SU-DHL-6 (cell line): ENCODE measurements at regions not wholly inside any gene's neighbourhood (a gene's known extent, or its start where the extent isn't known, plus 50 kb on each side); places are given as distances from the start of the nearest gene placed in this dataset.

Experiments used
- CTCF ChIP-seq: fragments of 200-600 bp; sonication (generic); IDR thresholded peaks from one replicate; pipeline ENCODE4 v1.5.1; 2017; ENCODE audit warnings: antibody characterized with exemption, mild to moderate bottlenecking, low read length, moderate library complexity; ENCODE audit not compliant: insufficient read depth, poor library complexity, severe bottlenecking
- EZH2phosphoT487 ChIP-seq: fragments of 200-600 bp; sonication (generic), shearing (Covaris generic); conservative IDR thresholded peaks from 2 replicates; pipeline ENCODE4 v1.6.1; 2018; ENCODE audit warnings: mild to moderate bottlenecking, antibody characterized with exemption, low read length, moderate library complexity, mixed read lengths

- TF ChIP-seq CTCF: no peak
- TF ChIP-seq EZH2phosphoT487: no peak
These were observed 1564.8 kb upstream of the TENM4 start for GRCh38 chr11:81005595-81005994.
